Osteocyte (in vitro differentiated cells): ENCODE measurements at regions not wholly inside any gene's neighbourhood (a gene's known extent, or its start where the extent isn't known, plus 50 kb on each side); places are given as distances from the start of the nearest gene placed in this dataset.

Experiments
- DNase-seq: peaks from one replicate; pipeline ENCODE4 v3.0.0; 2021; ENCODE audit warnings: mixed read lengths; ENCODE audit not compliant: unreplicated experiment; ENCODE audit errors: extremely low spot score
- H3K27ac Mint-ChIP-seq: one replicate; pipeline ENCODE4 v1.8.0; 2021; ENCODE audit warnings: mild to moderate bottlenecking, mixed read lengths; ENCODE audit not compliant: unreplicated experiment
- H3K27me3 Mint-ChIP-seq: one replicate; pipeline ENCODE4 v1.8.0; 2021; ENCODE audit warnings: mixed read lengths; ENCODE audit not compliant: unreplicated experiment
- H3K36me3 Mint-ChIP-seq: one replicate; pipeline ENCODE4 v1.8.0; 2021; ENCODE audit warnings: mixed read lengths; ENCODE audit not compliant: unreplicated experiment
- H3K4me1 Mint-ChIP-seq: one replicate; pipeline ENCODE4 v1.8.0; 2021; ENCODE audit warnings: mixed read lengths; ENCODE audit not compliant: unreplicated experiment
- H3K4me3 Mint-ChIP-seq: one replicate; pipeline ENCODE4 v1.8.0; 2021; ENCODE audit warnings: mild to moderate bottlenecking, moderate library complexity, mixed read lengths; ENCODE audit not compliant: unreplicated experiment
- H3K9me3 Mint-ChIP-seq: one replicate; pipeline ENCODE4 v1.8.0; 2021; ENCODE audit warnings: mixed read lengths; ENCODE audit not compliant: unreplicated experiment
- CTCF ChIP-seq: fragments of 200-600 bp; sonication (generic); IDR thresholded peaks from 2 replicates; pipeline ENCODE4 v1.5.0; 2021; ENCODE audit warnings: antibody characterized with exemption, mild to moderate bottlenecking, moderate library complexity

DNA sequence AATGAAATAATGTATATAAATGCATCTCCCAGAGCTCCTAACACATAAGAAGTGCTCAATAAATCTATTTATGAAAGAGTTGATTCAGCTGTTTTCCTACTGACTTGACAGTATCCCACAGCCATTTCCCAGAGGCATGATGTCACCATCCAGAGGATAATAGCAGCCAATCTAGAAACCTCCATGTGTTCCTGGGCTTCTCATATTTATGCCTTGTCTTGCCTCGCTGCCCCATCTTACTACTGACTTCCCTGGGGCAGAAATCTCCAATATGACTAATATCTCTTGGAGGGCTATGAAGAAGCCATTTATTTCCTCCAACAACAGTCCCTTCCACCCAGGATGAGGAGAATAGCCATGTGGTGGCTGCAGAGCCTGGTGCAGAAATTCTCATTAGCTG lies 115.4 kb upstream of the NAV2 start:
- Mint-ChIP-seq H3K9me3 (no peaks in the 10 kb centered on the region), H3K27ac (peak overlapping the region; percentile 99), H3K27me3 (no peaks in the 10 kb centered on the region), H3K4me1 (peaks cover 62% of the 10 kb centered on the region), H3K4me3 (peak overlapping the region; percentile 38), H3K36me3 (no peaks in the 10 kb centered on the region)
- no peak for TF ChIP-seq CTCF
- DNase-seq, result peak; percentile 54

DNA sequence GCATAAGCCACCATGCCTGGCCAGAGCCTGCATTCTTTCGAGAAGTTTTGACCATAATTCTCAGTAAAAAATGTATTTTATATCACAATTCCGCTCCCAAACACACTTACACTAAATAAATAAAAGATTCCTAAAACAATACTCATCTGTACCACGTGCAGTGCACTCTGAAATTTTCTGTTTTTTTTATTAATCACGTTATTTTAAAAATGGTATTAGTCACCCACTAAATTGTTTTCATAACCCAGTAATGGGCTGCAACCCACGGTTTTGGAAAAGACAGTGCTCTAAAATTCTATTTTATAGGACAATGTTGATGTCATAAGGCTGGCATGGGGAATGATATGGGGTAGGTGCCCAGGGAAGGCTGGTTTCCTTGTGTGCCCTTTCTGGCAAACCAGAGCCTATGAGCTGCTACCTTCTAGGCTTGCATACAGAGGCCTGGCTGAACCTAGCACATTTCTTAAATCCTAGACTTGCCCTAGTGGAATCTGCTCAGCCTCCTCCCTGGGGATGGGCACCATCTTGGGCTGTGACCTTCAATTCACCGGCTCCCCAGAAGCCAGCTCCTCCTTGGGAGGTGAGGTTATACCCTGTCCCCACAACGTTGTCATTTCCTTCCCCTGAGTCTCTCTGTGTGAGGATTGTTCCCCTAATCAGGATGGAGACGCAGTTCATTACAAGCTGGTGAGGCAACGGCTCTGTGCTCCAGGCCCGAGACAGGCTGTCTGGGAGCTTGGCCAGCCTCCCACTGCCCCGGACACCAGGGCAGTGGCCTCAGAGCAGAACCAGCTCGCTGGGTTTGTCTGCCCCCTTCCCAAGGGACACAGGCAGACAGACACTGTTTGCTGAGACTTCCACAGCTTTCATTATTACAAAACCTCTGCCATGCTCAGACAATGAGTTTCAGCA lies 116.5 kb upstream of the NAV2 start:
- H3K36me3 Mint-ChIP-seq, result no peaks in the 10 kb centered on the region
- TF ChIP-seq CTCF, result no peak
- H3K4me3 Mint-ChIP-seq, result peak overlapping the region; percentile 10
- H3K4me1 Mint-ChIP-seq, result peaks cover 62% of the 10 kb centered on the region
- peak; percentile 88 for DNase-seq
- no peaks in the 10 kb centered on the region for H3K9me3 Mint-ChIP-seq
- H3K27ac Mint-ChIP-seq, result peak overlapping the region; percentile 99
- H3K27me3 Mint-ChIP-seq, result no peaks in the 10 kb centered on the region

- DNase-seq, result peak; percentile 62
- TF ChIP-seq CTCF, result no peak
- H3K27me3 Mint-ChIP-seq, result no peaks in the 10 kb centered on the region
- peak overlapping the region; percentile 99 for H3K27ac Mint-ChIP-seq
- no peaks in the 10 kb centered on the region for H3K36me3 Mint-ChIP-seq
- H3K9me3 Mint-ChIP-seq, result no peaks in the 10 kb centered on the region
- peaks cover 62% of the 10 kb centered on the region for H3K4me1 Mint-ChIP-seq
- no peak overlapping the region for H3K4me3 Mint-ChIP-seq
Observed at GRCh38 chr11:19595499-19595839, 117.2 kb upstream of the NAV2 start.

DNA sequence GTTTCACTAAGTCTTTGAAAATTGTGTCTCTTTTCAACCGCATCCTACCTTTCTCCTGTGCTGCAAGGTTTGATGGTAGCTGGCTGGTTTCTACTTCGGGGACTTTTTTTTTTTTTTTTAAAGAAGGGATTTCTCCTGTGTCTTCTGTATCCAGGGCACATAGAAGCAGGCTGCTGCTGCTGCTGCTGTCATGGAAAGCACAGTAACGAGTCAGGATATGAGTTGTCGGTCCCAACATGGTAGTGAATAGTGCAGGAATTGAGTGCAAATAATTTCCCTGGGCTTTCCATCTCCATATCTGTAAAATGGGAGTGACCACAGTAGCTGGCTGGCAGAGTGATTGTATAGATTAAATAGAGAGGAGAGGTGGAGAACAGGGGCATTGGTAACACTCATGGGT lies 118.3 kb upstream of the NAV2 start:
- peaks cover 53% of the 10 kb centered on the region for H3K4me1 Mint-ChIP-seq
- no peaks in the 10 kb centered on the region for H3K27me3 Mint-ChIP-seq

More for the DNA sequence above, 118.3 kb upstream of the NAV2 start:
- no peak for TF ChIP-seq CTCF
- Mint-ChIP-seq H3K27ac (no peak overlapping the region), H3K9me3 (no peaks in the 10 kb centered on the region), H3K36me3 (no peaks in the 10 kb centered on the region), H3K4me3 (no peak overlapping the region)
- DNase-seq, result no peak
